GM18499 (cell line): ENCODE measurements at regions not wholly inside any gene's neighbourhood (a gene's known extent, or its start where the extent isn't known, plus 50 kb on each side); places are given as distances from the start of the nearest gene placed in this dataset.

Experiments
- ATAC-seq: cut with Tn5 transposase; IDR thresholded peaks from one replicate; pipeline ENCODE4 v1.9.1; 2021; ENCODE audit warnings: moderate number of reproducible peaks; ENCODE audit not compliant: insufficient read depth, unreplicated experiment

GRCh38 chr18:40035966-40036365, 1919.1 kb upstream of the PIK3C3 start:
- ATAC-seq: no peak

GRCh38 chr18:40032076-40032475, 1923.0 kb upstream of the PIK3C3 start:
- no peak for ATAC-seq

- no peak for ATAC-seq
These were observed 1923.6 kb upstream of the PIK3C3 start for GRCh38 chr18:40031435-40031834.

- ATAC-seq: no peak
These were observed 1935.1 kb upstream of the PIK3C3 start for GRCh38 chr18:40019797-40020392.

GRCh38 chr18:40018266-40018665, 1936.8 kb upstream of the PIK3C3 start:
- ATAC-seq: no peak

- no peak for ATAC-seq
These were observed 1938.0 kb upstream of the PIK3C3 start for GRCh38 chr18:40017021-40017420.

- no peak for ATAC-seq
These were observed 1938.6 kb upstream of the PIK3C3 start for GRCh38 chr18:40016405-40016804.

GRCh38 chr18:40013001-40013609, 1941.9 kb upstream of the PIK3C3 start:
- ATAC-seq: no peak

GRCh38 chr18:40011201-40011600, 1943.8 kb upstream of the PIK3C3 start:
- ATAC-seq: no peak

GRCh38 chr18:40006634-40007033, 1948.4 kb upstream of the PIK3C3 start:
- ATAC-seq: no peak

- ATAC-seq: no peak
These were observed 1950.8 kb upstream of the PIK3C3 start for GRCh38 chr18:40004246-40004645.

GRCh38 chr18:39998317-39998716, 1956.7 kb upstream of the PIK3C3 start:
- no peak for ATAC-seq

- ATAC-seq: no peak
These were observed 1960.5 kb upstream of the PIK3C3 start for GRCh38 chr18:39994498-39994897.

- ATAC-seq: no peak
These were observed 1963.3 kb upstream of the PIK3C3 start for GRCh38 chr18:39991696-39992265.

GRCh38 chr18:39990540-39990939, 1964.5 kb upstream of the PIK3C3 start:
- ATAC-seq: no peak

GRCh38 chr18:39976771-39977170, 1978.3 kb upstream of the PIK3C3 start:
- no peak for ATAC-seq

GRCh38 chr18:39972521-39972920, 1982.5 kb upstream of the PIK3C3 start:
- ATAC-seq: no peak

- ATAC-seq: no peak
These were observed 1985.1 kb upstream of the PIK3C3 start for GRCh38 chr18:39969803-39970494.

- ATAC-seq: no peak
These were observed 1988.8 kb upstream of the PIK3C3 start for GRCh38 chr18:39966275-39966674.

- no peak for ATAC-seq
These were observed 1992.5 kb upstream of the PIK3C3 start for GRCh38 chr18:39962546-39962945.

- no peak for ATAC-seq
These were observed 1994.5 kb upstream of the PIK3C3 start for GRCh38 chr18:39960550-39960949.
